Lower lobe of right lung (tissue), 2 donors: ENCODE measurements at regions not wholly inside any gene's neighbourhood (a gene's known extent, or its start where the extent isn't known, plus 50 kb on each side); places are given as distances from the start of the nearest gene placed in this dataset.
A peak's percentile ranks its signal among the peaks of the same experiment; 100 is the strongest.

Source experiments
- ATAC-seq, 2 donors: fragments of 200-7000 bp; cut with Tn5 transposase; one replicate each; pipeline ENCODE4 v1.9.1; 2020 to 2022; ENCODE audit warnings: mild to moderate bottlenecking in 2 of 2, moderate library complexity in 2 of 2
- DNase-seq: peaks from one replicate; pipeline ENCODE4 v3.0.0-alpha.2; 2020
- H3K27ac ChIP-seq: fragments of 200-600 bp; one replicate; pipeline ENCODE4 v1.8.0; 2022
- H3K27me3 ChIP-seq: fragments of 200-600 bp; one replicate; pipeline ENCODE4 v1.8.0; 2022; ENCODE audit warnings: low read depth
- H3K36me3 ChIP-seq: fragments of 200-600 bp; one replicate; pipeline ENCODE4 v1.8.0; 2022; ENCODE audit warnings: mild to moderate bottlenecking
- H3K4me1 ChIP-seq: fragments of 200-600 bp; one replicate; pipeline ENCODE4 v1.8.0; 2022
- H3K4me3 ChIP-seq: fragments of 200-600 bp; one replicate; pipeline ENCODE4 v1.8.0; 2022; ENCODE audit warnings: mild to moderate bottlenecking
- H3K9me3 ChIP-seq: fragments of 200-600 bp; one replicate; pipeline ENCODE4 v1.8.0; 2022
- CTCF ChIP-seq: fragments of 200-600 bp; IDR thresholded peaks from one replicate; pipeline ENCODE4 v1.8.0; 2022; ENCODE audit warnings: antibody characterized with exemption, mild to moderate bottlenecking
- intact Hi-C: fragments of 100-400 bp; cut with DNase I; formaldehyde crosslinking; loops from one replicate; pipeline ENCODE4 v1.11.0; 2022
- donor health status: DM: no; HTN: yes; CAD: no; lungs with severe emphysema.

- DNase-seq: no peak
- H3K36me3 ChIP-seq: no peaks in the 10 kb centered on the region
- ATAC-seq: no peak
- H3K9me3 ChIP-seq: no peaks in the 10 kb centered on the region
- no peak overlapping the region for H3K27ac ChIP-seq
- TF ChIP-seq CTCF: no peak
- intact Hi-C loops: no loop called here
- no peak overlapping the region for H3K4me3 ChIP-seq
- H3K4me1 ChIP-seq: peaks cover 4% of the 10 kb centered on the region
- no peaks in the 10 kb centered on the region for H3K27me3 ChIP-seq
Observed at GRCh38 chr20:39777610-39778009, 815.5 kb downstream of the DHX35 start.

GRCh38 chr20:39775110-39775509, 813.0 kb downstream of the DHX35 start:
- no peaks in the 10 kb centered on the region for H3K9me3 ChIP-seq
- peaks cover 4% of the 10 kb centered on the region for H3K4me1 ChIP-seq
- no peak overlapping the region for H3K4me3 ChIP-seq
- ATAC-seq (peak in 1 of 2 donors; percentile 48), DNase-seq (peak; percentile 49)
- TF ChIP-seq CTCF: no peak
- H3K27me3 ChIP-seq: no peaks in the 10 kb centered on the region
- intact Hi-C loops: no loop called here
- no peaks in the 10 kb centered on the region for H3K36me3 ChIP-seq
- H3K27ac ChIP-seq: no peak overlapping the region

- no peak for TF ChIP-seq CTCF
- no peaks in the 10 kb centered on the region for H3K36me3 ChIP-seq
- H3K27ac ChIP-seq: no peak overlapping the region
- H3K9me3 ChIP-seq: peaks cover 2% of the 10 kb centered on the region
- H3K4me3 ChIP-seq: no peak overlapping the region
- intact Hi-C loops: no loop called here
- no peak for DNase-seq
- peaks cover 4% of the 10 kb centered on the region for H3K4me1 ChIP-seq
- no peak for ATAC-seq
- no peaks in the 10 kb centered on the region for H3K27me3 ChIP-seq
Observed at GRCh38 chr20:39773380-39774000, 811.3 kb downstream of the DHX35 start.

- intact Hi-C loops: no loop called here
- no peaks in the 10 kb centered on the region for H3K36me3 ChIP-seq
- no peak for DNase-seq
- no peak for ATAC-seq
- no peaks in the 10 kb centered on the region for H3K27me3 ChIP-seq
- H3K4me3 ChIP-seq: no peak overlapping the region
- H3K4me1 ChIP-seq: no peaks in the 10 kb centered on the region
- no peak overlapping the region for H3K27ac ChIP-seq
- no peak for TF ChIP-seq CTCF
- H3K9me3 ChIP-seq: peaks cover 9% of the 10 kb centered on the region
Observed at GRCh38 chr20:39767352-39767751, 805.2 kb downstream of the DHX35 start.

GRCh38 chr20:39766333-39766732, 804.2 kb downstream of the DHX35 start:
- Histone ChIP-seq H3K36me3 (no peaks in the 10 kb centered on the region), H3K9me3 (peaks cover 9% of the 10 kb centered on the region), H3K27me3 (no peaks in the 10 kb centered on the region), H3K4me3 (no peak overlapping the region), H3K27ac (no peak overlapping the region), H3K4me1 (no peaks in the 10 kb centered on the region)
- intact Hi-C loops: no loop called here
- ATAC-seq (no peak), DNase-seq (no peak)
- no peak for TF ChIP-seq CTCF
